GM18519 (cell line): ENCODE measurements at regions not wholly inside any gene's neighbourhood (a gene's known extent, or its start where the extent isn't known, plus 50 kb on each side); places are given as distances from the start of the nearest gene placed in this dataset.
"Not testable (repeated sequence)": the region's sequence is repeated elsewhere in the genome, so short reads cannot be mapped to it uniquely, and the experiment has no call there.

Experiments
- ATAC-seq: cut with Tn5 transposase; IDR thresholded peaks from one replicate; pipeline ENCODE4 v1.9.1; 2021; ENCODE audit warnings: mild to moderate bottlenecking, moderate library complexity; ENCODE audit not compliant: unreplicated experiment, low FRiP score

- no peak for ATAC-seq
Observed at GRCh38 chr12:91706466-91706865, 439.2 kb downstream of the BTG1 start.

- ATAC-seq: no peak
Observed at GRCh38 chr12:91704446-91704845, 441.2 kb downstream of the BTG1 start.

GRCh38 chr12:91703491-91704283 is 442.0 kb downstream of the BTG1 start:
- ATAC-seq: no peak

GRCh38 chr12:91702843-91703425 is 442.7 kb downstream of the BTG1 start:
- no peak for ATAC-seq

- ATAC-seq: no peak
Observed at GRCh38 chr12:91695964-91696363, 449.7 kb downstream of the BTG1 start.

- not testable (repeated sequence) for ATAC-seq
Observed at GRCh38 chr12:91695406-91695805, 450.2 kb downstream of the BTG1 start.

- no peak for ATAC-seq
Observed at GRCh38 chr12:91690531-91690930, 455.1 kb downstream of the BTG1 start.

- no peak for ATAC-seq
Observed at GRCh38 chr12:91687052-91688017, 458.3 kb downstream of the BTG1 start.

- ATAC-seq: no peak
Observed at GRCh38 chr12:91685917-91686316, 459.7 kb downstream of the BTG1 start.

GRCh38 chr12:91681751-91682150 is 463.9 kb downstream of the BTG1 start:
- no peak for ATAC-seq

GRCh38 chr12:91680864-91681263 is 464.8 kb downstream of the BTG1 start:
- no peak for ATAC-seq

- ATAC-seq: no peak
Observed at GRCh38 chr12:91677556-91677955, 468.1 kb downstream of the BTG1 start.

GRCh38 chr12:91675401-91675800 is 470.2 kb downstream of the BTG1 start:
- ATAC-seq: no peak

GRCh38 chr12:91672130-91672529 is 473.5 kb downstream of the BTG1 start:
- no peak for ATAC-seq

- ATAC-seq: no peak
Observed at GRCh38 chr12:91667694-91668093, 478.0 kb downstream of the BTG1 start.

- no peak for ATAC-seq
Observed at GRCh38 chr12:91663744-91664143, 481.1 kb upstream of the DCN start.

GRCh38 chr12:91663310-91663709 is 480.7 kb upstream of the DCN start:
- ATAC-seq: no peak

GRCh38 chr12:91662021-91662420 is 479.4 kb upstream of the DCN start:
- ATAC-seq: no peak

GRCh38 chr12:91657032-91657431 is 474.4 kb upstream of the DCN start:
- no peak for ATAC-seq

GRCh38 chr12:91655966-91656365 is 473.3 kb upstream of the DCN start:
- ATAC-seq: no peak

GRCh38 chr12:91654087-91654486 is 471.5 kb upstream of the DCN start:
- ATAC-seq: no peak
